Esophagus squamous epithelium (tissue), 5 donors: ENCODE measurements at regions not wholly inside any gene's neighbourhood (a gene's known extent, or its start where the extent isn't known, plus 50 kb on each side); places are given as distances from the start of the nearest gene placed in this dataset.

ENCODE experiments used
- DNase-seq: peaks from one replicate; lab custom pipeline; 2025; lab: John Stamatoyannopoulos, UW
- H3K27ac ChIP-seq, 4 donors: fragments of 200-600 bp; sonication (generic); one replicate each; pipeline ENCODE4 v1.5.1; 2016 to 2019; ENCODE audit warnings: mild to moderate bottlenecking in 1 of 4
- H3K27me3 ChIP-seq, 4 donors: fragments of 200-600 bp; sonication (generic); 1 replicate in 3 of 4; 2 replicates in 1 of 4; pipeline versions ENCODE4 v1.5.1 to v1.6.0; 2017 to 2021; ENCODE audit warnings: antibody characterized with exemption in 1 of 4
- H3K36me3 ChIP-seq, 3 donors: fragments of 200-600 bp; sonication (generic); one replicate each; pipeline ENCODE4 v1.5.1; 2016 to 2019
- H3K4me1 ChIP-seq, 3 donors: fragments of 200-600 bp; sonication (generic); one replicate each; pipeline ENCODE4 v1.5.1; 2017 to 2019
- H3K4me3 ChIP-seq, 4 donors: fragments of 200-600 bp; sonication (generic); 1 replicate in 3 of 4; 2 replicates in 1 of 4; pipeline ENCODE4 v1.5.1; 2016 to 2019; ENCODE audit warnings: mild to moderate bottlenecking in 2 of 4, moderate library complexity in 1 of 4
- H3K9me3 ChIP-seq, 3 donors: fragments of 200-600 bp; sonication (generic); one replicate each; pipeline ENCODE4 v1.5.1; 2016 to 2019
- POLR2A ChIP-seq, 4 donors: fragments of 450-650 bp; IDR thresholded peaks; one replicate each; pipeline ENCODE4 v1.6.1; 2017; ENCODE audit warnings: antibody characterized with exemption in 4 of 4, mild to moderate bottlenecking in 4 of 4, moderate library complexity in 3 of 4
- WGBS, 2 donors: methylation state at CpG; one replicate each; pipeline ENCODE4 v1.1.5; 2018; 5-methylcytosine and 5-hydroxymethylcytosine counted together
- intact Hi-C: fragments of 100-400 bp; cut with DNase I; formaldehyde crosslinking; loops from one replicate; pipeline ENCODE4 v1.15.0; 2022
- TF ChIP-seq, protein P1 (sequence below), 6 experiments: fragments of 450-650 bp in 4 of 6; fragments of 200-600 bp in 2 of 6; sonication (generic) in 2 of 6; IDR thresholded peaks; one replicate each; pipeline ENCODE4 v1.5.1; 2016 to 2019; ENCODE audit warnings: antibody characterized with exemption in 6 of 6, mild to moderate bottlenecking in 4 of 6, moderate library complexity in 4 of 6
- donor health status: DM: yes; HTN: yes; CAD: no.

DNA sequence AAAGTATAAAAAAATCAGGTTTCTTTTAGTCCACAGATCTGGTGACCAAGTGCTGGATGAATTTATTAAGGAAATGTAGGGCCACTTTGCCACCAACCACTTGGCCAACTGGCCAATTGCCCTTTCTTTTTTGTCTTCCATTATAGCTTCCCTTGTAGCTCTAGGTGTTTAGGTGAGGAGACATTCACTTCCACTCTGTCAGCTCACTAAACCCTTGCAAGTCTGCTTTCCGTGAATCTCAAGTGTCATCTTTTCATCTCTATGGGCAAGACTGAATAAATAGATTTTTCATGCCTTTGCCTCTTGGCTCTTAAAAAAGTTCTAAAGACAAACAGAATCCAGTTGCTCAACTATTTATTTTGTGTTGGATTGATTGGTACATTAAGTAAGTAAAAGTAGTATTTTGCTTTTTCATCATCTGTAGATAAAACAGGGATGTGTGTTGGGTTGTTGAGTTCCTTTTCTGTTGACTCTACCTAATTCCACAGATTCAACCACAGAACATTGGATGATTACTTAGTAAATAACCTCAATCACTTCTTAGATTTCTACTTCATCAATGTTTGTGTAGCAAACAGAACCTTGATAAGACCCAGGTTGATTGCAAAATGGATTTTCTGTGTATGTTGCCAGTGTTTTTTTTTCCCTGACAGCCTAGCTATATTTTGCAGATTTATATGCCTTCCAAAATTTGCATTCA lies 68.1 kb upstream of the GRXCR1 start:
- WGBS, 2 donors: 43 to 54% methylated on average over 1 of the region's 1 CpG
- no peak for DNase-seq
- intact Hi-C loops: no loop called here
- Histone ChIP-seq H3K4me1 (no peaks in the 10 kb centered on the region), H3K27me3 (no peaks in the 10 kb centered on the region), H3K4me3 (no peak overlapping the region), H3K27ac (no peak overlapping the region), H3K36me3 (no peaks in the 10 kb centered on the region), H3K9me3 (no peaks in the 10 kb centered on the region)
- TF ChIP-seq, protein P1, sequence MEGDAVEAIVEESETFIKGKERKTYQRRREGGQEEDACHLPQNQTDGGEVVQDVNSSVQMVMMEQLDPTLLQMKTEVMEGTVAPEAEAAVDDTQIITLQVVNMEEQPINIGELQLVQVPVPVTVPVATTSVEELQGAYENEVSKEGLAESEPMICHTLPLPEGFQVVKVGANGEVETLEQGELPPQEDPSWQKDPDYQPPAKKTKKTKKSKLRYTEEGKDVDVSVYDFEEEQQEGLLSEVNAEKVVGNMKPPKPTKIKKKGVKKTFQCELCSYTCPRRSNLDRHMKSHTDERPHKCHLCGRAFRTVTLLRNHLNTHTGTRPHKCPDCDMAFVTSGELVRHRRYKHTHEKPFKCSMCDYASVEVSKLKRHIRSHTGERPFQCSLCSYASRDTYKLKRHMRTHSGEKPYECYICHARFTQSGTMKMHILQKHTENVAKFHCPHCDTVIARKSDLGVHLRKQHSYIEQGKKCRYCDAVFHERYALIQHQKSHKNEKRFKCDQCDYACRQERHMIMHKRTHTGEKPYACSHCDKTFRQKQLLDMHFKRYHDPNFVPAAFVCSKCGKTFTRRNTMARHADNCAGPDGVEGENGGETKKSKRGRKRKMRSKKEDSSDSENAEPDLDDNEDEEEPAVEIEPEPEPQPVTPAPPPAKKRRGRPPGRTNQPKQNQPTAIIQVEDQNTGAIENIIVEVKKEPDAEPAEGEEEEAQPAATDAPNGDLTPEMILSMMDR (IDR thresholded peaks at IDR 0.05): no peak
- no peak for TF ChIP-seq POLR2A (IDR thresholded peaks at IDR 0.05)

DNA sequence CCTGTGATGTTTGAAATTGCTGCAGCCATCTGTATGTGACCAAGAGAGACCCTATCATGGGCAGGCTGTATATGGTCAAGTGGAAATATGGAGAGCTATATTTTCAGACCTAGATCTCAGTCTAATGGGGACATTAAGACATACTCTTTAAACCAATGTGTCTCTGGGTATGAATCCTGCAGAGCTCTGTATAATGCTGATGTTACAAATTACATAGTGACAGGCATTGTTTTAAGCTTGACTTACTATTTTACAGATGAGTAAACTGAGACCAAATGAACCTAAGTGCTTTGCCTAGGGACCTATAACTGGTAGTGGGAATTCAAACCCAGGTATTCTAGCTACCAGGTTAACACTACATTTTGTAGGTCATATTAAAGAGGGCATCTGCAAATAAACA lies 71.3 kb upstream of the GRXCR1 start:
- no peaks in the 10 kb centered on the region for H3K9me3 ChIP-seq
- H3K4me1 ChIP-seq: no peaks in the 10 kb centered on the region
- H3K36me3 ChIP-seq: no peaks in the 10 kb centered on the region
- no peak overlapping the region for H3K4me3 ChIP-seq
- no peak for DNase-seq
- H3K27me3 ChIP-seq: no peaks in the 10 kb centered on the region
- intact Hi-C loops: no loop called here
- TF ChIP-seq, protein P1 (IDR thresholded peaks at IDR 0.05): no peak
- TF ChIP-seq POLR2A (IDR thresholded peaks at IDR 0.05): no peak
- H3K27ac ChIP-seq: no peak overlapping the region

DNA sequence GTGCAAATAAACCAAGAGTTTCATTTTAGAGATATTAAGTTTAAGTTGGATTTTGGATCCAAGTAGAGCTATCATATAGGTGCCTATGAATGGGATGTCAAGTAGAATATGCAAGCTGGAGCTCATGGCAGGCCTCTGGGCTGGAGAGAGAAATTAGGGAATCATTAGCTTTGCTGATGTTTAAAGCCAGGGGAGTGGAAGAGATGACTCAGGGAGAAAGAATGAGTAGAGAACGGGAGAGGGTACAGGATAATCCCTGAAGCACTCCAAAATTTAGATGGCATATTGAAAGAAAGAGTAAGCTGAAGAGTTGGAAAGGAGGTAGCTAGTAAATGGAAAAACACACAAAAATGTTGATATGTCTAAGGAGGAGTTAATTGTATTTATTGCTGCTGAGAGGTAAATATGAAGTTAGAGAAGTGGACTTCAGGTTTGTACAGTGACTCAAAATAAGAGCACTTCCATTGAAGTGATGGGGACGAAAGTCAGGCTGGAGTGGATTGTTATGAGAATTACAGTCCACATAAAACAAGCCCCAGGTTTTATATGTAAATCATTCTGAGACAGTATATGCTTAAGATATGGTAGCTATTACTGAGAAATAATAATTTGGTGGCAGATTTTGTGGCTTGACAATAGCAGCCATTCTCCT lies 72.5 kb upstream of the GRXCR1 start:
- TF ChIP-seq POLR2A (IDR thresholded peaks at IDR 0.05): no peak
- TF ChIP-seq, protein P1 (IDR thresholded peaks at IDR 0.05): no peak

DNA sequence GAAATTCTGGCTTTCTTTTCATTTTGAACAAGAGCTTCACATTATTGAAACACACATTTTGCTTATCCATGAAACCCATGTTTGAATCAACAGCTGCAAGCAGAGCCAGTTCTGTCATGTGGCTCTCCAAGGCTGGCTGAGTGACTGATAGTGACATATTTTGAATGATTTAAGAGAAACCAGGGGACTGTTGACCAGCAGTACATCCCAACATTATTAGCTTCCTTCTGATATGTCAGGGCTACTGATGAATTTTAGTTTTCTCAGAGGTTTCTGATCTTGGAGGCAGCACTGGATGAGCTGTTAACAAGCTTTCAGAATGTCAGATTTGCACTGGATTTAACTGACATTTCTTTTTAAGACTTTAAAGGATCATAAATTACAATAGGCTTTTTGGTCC lies 74.6 kb upstream of the GRXCR1 start:
- Histone ChIP-seq H3K36me3 (no peaks in the 10 kb centered on the region), H3K4me3 (no peak overlapping the region), H3K4me1 (no peaks in the 10 kb centered on the region), H3K27me3 (no peaks in the 10 kb centered on the region), H3K9me3 (no peaks in the 10 kb centered on the region), H3K27ac (no peak overlapping the region)
- no peak for DNase-seq
- TF ChIP-seq, protein P1 (IDR thresholded peaks at IDR 0.05): no peak
- TF ChIP-seq POLR2A (IDR thresholded peaks at IDR 0.05): no peak
- intact Hi-C loops: no loop called here

More for the DNA sequence above, 72.5 kb upstream of the GRXCR1 start:
- Histone ChIP-seq H3K9me3 (no peaks in the 10 kb centered on the region), H3K36me3 (no peaks in the 10 kb centered on the region), H3K27me3 (no peaks in the 10 kb centered on the region), H3K27ac (no peak overlapping the region), H3K4me3 (no peak overlapping the region), H3K4me1 (no peaks in the 10 kb centered on the region)
- intact Hi-C loops: no loop called here
- WGBS, 2 donors: 18 to 26% methylated on average over 2 of the region's 2 CpGs
- no peak for DNase-seq

DNA sequence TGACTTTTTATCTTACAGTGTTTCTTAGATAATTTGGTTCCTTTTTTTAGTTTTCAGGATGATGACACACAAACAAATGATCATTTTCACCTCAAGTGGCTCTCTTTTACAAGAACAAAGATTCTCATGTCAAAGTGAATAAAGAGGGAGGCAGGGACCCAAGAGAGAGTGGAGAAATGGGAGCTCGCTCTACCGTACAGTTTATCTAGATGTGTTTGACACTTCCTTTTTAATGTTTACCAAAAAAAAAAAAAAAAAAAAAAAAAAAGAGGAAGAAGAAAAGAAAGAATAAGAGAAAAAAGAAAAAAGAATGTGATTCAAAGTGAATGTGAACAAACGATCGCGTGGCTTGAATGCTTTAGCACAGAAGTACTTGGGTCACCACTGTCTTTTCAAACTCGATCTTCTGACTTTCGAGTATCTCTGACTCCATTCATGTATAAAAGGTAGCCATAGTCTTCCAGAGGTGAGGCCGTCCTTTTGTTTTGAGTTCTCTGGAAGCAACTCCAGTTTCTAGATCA lies 75.6 kb upstream of the GRXCR1 start:
- H3K4me1 ChIP-seq: no peaks in the 10 kb centered on the region
- H3K4me3 ChIP-seq: no peak overlapping the region
- no peaks in the 10 kb centered on the region for H3K27me3 ChIP-seq
- no peaks in the 10 kb centered on the region for H3K9me3 ChIP-seq
- TF ChIP-seq POLR2A (IDR thresholded peaks at IDR 0.05): no peak
- TF ChIP-seq, protein P1 (IDR thresholded peaks at IDR 0.05): no peak
- no peaks in the 10 kb centered on the region for H3K36me3 ChIP-seq
- H3K27ac ChIP-seq: no peak overlapping the region
- no peak for DNase-seq
- 64 to 75% methylated on average over 8 of the region's 8 CpGs for WGBS, 2 donors
- intact Hi-C loops: no loop called here
